OCI-M2 (cell line): ENCODE measurements at regions not wholly inside any gene's neighbourhood (a gene's known extent, or its start where the extent isn't known, plus 50 kb on each side); places are given as distances from the start of the nearest gene placed in this dataset.

Source experiments
- DNase-seq: peaks from one replicate; lab custom pipeline; 2025; ENCODE audit not compliant: unreplicated experiment; lab: John Stamatoyannopoulos, UW

GRCh38 chr13:80400865-80401426 is 60.0 kb upstream of the SPRY2 start:
- no peak for DNase-seq

- no peak for DNase-seq
Measured at GRCh38 chr13:80400164-80400864, 59.4 kb upstream of the SPRY2 start.

GRCh38 chr13:80399340-80400163 is 58.6 kb upstream of the SPRY2 start:
- no peak for DNase-seq
